Embryonic facial prominence (tissue), 1 donor: ENCODE measurements at regions not wholly inside any gene's neighbourhood (a gene's known extent, or its start where the extent isn't known, plus 50 kb on each side); places are given as distances from the start of the nearest gene placed in this dataset.

ENCODE experiments used
- DNase-seq: peaks from one replicate; pipeline ENCODE4 v3.0.0-alpha.2; 2016; ENCODE audit errors: extremely low spot score

DNA sequence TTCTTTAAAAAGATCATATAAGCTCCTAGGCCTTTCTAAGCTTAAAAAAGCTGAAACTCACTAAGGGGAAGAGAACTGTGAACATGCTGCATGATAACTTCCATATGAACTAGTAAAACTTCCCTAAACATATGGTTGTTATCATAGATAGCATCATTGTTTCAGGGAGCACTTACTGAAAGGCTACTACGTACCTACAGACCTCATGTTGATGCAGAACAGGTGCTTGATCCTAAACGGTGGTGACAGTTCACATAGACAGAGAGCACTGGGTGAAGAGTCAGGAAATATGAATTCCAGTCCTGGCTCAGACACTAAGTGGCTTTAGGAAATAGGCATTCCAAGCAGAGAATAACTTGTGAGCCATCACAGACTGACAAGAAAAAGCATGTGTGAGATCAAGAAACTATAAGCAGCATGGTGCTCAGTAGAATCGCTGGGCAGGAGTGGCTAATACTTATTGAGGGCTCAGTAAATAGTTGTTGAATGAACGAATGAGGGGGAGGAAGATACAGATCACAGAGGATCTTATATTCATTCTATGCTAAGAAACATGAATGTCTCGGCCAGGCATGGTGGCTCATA lies 78.4 kb upstream of the NUDT4 start:
- DNase-seq = no peak

- DNase-seq = no peak
Measured at GRCh38 chr12:93300611-93301021, 77.1 kb upstream of the NUDT4 start.

DNA sequence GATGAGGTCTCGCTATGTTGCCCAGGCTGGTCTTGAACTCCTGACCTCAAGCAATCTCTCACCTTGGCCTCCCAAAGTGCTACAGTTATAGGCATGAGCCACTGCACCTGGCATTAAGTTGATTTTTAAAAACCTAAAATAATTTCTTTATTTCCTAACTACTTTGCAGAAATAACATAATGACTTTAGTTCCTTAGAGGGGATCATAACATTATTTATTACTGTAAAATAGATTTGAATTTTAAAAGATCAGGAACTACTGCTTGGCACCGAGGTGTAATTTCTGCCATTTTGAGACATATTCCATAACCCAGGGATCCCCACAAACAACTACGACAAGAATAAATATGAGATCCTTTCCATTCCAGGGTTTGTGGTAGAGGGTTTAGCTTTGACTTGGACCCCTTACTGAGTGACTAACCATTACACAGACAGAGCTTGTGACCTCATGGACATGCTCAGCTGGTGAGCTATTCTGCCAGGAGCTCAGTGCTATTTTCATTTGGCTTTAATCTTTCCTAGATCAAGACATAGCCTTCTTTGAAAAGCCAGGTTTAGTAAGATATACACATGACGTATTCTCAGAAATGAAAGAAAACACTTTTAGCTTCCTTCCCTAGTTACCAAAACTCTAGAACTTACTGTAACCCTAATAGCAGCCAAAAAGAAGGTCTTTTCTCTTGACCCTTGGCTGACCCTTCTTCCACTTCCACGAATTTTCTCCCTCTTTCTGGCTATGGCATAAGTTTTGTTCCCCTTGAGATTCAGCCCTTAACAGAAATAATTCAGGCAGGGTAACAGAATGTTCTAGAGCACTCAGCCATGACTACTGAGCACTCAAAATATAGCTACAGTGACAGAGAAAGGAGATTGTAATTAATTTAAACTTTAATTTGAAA lies 75.1 kb upstream of the NUDT4 start:
- DNase-seq = no peak

DNA sequence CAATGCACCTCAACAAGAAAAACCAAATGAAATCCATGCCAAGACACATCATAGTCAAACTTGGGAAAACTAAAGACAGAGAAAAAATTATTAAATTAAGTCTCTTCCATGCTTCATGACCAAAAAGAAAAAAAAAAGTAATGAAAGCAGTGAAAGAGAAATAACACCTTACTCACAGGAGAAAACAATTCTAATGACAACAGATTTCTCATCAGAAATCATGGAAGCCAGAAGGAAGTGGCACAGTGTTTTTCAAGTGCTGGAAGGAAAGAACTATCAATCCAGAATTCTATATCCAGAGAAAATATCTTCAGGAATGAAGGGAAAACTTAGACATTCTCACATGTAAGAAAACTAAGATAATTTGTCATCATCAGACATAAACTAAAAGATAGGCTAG lies 71.1 kb upstream of the NUDT4 start:
- no peak for DNase-seq

DNA sequence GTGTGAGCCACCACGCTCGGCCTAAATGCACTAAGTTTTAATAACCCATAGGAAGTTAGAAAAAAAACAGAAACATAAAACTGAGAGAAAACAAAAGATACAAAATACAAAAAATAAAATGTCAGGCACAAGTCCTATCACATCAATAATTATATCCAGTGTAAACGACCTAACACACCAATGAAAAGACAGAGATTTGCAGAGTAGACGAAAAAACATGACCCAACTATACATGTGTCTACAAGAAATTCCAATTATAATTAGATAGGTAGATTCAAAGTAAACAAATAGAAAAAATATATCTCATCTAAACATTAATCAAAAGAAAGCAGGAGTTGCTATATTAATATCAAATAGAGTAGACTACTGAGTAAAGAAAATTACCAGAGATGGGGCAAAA lies 69.4 kb upstream of the NUDT4 start:
- no peak for DNase-seq

GRCh38 chr12:93311827-93312226 lies 65.9 kb upstream of the NUDT4 start:
- no peak for DNase-seq

DNA sequence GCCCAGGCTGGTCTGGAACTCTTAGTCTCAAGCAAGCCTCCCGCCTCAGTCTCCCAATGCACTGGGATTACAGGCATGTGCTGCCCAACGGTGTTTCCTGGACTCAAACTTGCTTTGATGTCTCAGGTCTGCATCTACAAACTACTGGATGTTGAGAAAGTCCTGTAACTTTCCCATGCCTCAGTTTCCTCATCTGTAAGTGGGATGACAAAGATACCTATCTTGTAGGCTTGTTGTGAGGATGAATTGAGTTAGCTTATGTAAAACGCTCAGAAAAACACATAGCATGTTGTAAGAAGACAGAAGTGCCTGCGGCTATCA lies 63.6 kb upstream of the NUDT4 start:
- no peak for DNase-seq

GRCh38 chr12:93315385-93315906 lies 62.3 kb upstream of the NUDT4 start:
- DNase-seq = no peak

GRCh38 chr12:93315907-93316622 lies 61.7 kb upstream of the NUDT4 start:
- DNase-seq = no peak

- no peak for DNase-seq
Measured at GRCh38 chr12:93316623-93316971, 61.1 kb upstream of the NUDT4 start.

- no peak for DNase-seq
Measured at GRCh38 chr12:93317227-93317626, 60.5 kb upstream of the NUDT4 start.

DNA sequence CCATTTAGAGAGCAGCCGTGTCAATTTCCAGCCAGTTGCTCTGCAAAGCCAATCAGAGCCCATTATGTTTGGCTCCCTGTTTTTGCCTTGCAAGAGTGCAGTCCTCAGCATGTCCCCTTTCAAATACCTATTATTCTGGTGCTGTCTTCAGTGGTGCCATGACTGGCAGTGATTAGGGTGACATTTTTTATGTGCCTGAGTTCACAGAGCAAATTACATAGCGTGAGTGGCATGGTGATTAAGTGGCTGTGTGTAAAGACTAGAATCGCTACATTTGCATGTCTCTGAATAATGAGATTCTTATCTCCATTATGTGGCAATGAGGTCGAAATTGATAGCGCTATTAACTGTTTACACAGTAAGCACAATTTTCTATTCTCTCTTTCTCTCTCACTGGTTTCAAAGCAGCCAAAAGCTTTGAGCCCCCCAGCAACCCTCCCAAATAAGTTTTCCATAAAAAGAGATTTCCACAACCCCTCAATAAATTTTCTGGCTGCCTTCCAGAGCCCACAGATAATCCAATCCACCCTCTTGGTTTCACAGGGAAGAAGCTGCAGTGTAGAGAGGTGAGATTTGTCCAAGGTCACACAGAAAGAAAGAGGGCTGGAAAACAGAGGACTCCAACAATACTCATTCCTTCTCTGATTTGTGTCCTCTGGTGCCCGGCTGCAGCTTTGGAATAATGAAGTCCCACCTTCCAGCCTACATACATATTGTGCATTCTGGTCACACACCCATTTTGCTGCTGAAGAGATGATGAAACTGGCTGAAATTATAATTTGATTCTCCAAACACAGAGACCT lies 58.8 kb upstream of the NUDT4 start:
- no peak for DNase-seq

GRCh38 chr12:93319523-93320050 lies 58.1 kb upstream of the NUDT4 start:
- no peak for DNase-seq

GRCh38 chr12:93322784-93323183 lies 54.9 kb upstream of the NUDT4 start:
- no peak for DNase-seq

- DNase-seq = no peak
Measured at GRCh38 chr12:93323625-93324329, 53.9 kb upstream of the NUDT4 start.

DNA sequence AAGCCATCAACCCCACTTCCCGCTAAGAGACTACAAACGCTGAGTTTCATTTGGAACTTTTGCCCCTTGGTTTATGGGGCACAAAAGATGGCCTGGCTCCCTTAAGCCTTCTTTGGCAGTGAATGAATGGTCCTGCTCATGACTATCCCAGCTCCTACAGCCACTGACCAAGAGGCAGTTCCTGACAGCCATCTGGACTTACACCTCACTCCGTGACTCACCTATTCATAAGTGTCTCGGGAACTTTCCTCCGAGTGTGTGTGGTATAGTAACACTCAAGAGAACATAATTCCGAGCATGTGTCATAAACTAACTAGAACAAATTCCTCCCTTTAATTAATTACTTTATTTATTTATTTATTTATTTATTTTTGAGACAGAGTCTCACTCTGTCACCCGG lies 51.9 kb upstream of the NUDT4 start:
- DNase-seq = no peak
